ENCODE measurements at regions not wholly inside any gene's neighbourhood (a gene's known extent, or its start where the extent isn't known, plus 50 kb on each side); places are given as distances from the start of the nearest gene placed in this dataset.

DNA sequence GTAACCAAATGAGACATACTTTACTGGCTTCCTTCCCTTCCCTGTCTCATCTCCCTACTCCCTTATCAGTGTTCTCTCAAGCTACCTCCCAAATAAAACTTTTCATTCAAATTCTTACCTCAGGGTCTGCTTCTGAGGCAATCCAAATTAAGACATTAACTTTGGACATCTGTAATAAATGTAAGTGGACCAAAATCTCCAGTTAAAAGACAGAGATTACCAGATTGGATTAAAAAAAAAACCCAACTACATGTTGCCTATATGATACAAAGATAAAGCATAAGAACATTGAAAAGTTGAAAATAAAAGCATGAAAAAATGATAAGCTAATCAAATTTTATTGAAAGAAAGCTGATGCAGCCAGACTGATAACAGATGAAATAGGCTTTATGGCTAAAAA is 58.8 kb upstream of the ST3GAL5 start (continued):
- TF ChIP-seq, protein P1, sequence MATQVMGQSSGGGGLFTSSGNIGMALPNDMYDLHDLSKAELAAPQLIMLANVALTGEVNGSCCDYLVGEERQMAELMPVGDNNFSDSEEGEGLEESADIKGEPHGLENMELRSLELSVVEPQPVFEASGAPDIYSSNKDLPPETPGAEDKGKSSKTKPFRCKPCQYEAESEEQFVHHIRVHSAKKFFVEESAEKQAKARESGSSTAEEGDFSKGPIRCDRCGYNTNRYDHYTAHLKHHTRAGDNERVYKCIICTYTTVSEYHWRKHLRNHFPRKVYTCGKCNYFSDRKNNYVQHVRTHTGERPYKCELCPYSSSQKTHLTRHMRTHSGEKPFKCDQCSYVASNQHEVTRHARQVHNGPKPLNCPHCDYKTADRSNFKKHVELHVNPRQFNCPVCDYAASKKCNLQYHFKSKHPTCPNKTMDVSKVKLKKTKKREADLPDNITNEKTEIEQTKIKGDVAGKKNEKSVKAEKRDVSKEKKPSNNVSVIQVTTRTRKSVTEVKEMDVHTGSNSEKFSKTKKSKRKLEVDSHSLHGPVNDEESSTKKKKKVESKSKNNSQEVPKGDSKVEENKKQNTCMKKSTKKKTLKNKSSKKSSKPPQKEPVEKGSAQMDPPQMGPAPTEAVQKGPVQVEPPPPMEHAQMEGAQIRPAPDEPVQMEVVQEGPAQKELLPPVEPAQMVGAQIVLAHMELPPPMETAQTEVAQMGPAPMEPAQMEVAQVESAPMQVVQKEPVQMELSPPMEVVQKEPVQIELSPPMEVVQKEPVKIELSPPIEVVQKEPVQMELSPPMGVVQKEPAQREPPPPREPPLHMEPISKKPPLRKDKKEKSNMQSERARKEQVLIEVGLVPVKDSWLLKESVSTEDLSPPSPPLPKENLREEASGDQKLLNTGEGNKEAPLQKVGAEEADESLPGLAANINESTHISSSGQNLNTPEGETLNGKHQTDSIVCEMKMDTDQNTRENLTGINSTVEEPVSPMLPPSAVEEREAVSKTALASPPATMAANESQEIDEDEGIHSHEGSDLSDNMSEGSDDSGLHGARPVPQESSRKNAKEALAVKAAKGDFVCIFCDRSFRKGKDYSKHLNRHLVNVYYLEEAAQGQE (IDR thresholded peaks at IDR 0.05; ENCODE audit: unreplicated experiment): no peak
- TF ChIP-seq ZNF331 (CRISPR knock-in tag; IDR thresholded peaks at IDR 0.05; ENCODE audit: low read depth) (no peak), JUNB (IDR thresholded peaks at IDR 0.05; ENCODE audit: unreplicated experiment) (no peak), STAT1 (IDR thresholded peaks at IDR 0.05; ENCODE audit: unreplicated experiment) (no peak), CREB1 (CRISPR knock-in tag; IDR thresholded peaks at IDR 0.05; ENCODE audit: low read depth) (no peak)
- TF ChIP-seq, protein P2, sequence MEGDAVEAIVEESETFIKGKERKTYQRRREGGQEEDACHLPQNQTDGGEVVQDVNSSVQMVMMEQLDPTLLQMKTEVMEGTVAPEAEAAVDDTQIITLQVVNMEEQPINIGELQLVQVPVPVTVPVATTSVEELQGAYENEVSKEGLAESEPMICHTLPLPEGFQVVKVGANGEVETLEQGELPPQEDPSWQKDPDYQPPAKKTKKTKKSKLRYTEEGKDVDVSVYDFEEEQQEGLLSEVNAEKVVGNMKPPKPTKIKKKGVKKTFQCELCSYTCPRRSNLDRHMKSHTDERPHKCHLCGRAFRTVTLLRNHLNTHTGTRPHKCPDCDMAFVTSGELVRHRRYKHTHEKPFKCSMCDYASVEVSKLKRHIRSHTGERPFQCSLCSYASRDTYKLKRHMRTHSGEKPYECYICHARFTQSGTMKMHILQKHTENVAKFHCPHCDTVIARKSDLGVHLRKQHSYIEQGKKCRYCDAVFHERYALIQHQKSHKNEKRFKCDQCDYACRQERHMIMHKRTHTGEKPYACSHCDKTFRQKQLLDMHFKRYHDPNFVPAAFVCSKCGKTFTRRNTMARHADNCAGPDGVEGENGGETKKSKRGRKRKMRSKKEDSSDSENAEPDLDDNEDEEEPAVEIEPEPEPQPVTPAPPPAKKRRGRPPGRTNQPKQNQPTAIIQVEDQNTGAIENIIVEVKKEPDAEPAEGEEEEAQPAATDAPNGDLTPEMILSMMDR (conservative IDR thresholded peaks at IDR 0.05; ENCODE audit: low read depth in 2 of 2): no peak
- TF ChIP-seq, protein P3, sequence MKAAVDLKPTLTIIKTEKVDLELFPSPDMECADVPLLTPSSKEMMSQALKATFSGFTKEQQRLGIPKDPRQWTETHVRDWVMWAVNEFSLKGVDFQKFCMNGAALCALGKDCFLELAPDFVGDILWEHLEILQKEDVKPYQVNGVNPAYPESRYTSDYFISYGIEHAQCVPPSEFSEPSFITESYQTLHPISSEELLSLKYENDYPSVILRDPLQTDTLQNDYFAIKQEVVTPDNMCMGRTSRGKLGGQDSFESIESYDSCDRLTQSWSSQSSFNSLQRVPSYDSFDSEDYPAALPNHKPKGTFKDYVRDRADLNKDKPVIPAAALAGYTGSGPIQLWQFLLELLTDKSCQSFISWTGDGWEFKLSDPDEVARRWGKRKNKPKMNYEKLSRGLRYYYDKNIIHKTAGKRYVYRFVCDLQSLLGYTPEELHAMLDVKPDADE (IDR thresholded peaks at IDR 0.05): no peak

DNA sequence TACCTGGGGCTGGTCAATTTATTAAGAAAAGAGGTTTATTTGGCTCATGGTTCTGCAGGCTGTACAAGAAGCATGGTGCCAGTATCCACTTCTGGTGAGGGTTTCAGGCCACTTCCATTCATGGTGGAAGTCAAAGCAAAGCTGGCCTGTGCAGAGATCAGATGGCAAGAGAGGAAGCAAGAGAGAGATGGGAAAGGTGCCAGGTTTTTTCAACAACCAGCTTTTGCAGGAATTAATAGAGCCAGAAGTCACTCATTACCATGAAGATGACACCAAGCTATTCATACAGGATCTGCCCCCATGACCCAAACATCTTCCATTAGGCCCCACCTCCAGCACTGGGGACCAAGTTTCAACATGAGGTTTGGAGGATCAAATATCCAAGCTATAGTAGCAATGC is 56.8 kb upstream of the ST3GAL5 start:
- no peak overlapping the region for H2AFZ ChIP-seq
- H3K36me3 Mint-ChIP-seq (ENCODE audit: low read depth): peaks cover 8% of the 10 kb centered on the region; the same call in 2 of the 3 replicates
- peaks cover 58% of the 10 kb centered on the region for H3K9me3 Mint-ChIP-seq
- no peak overlapping the region for H3K4me3 Mint-ChIP-seq
- DNase-seq (ENCODE audit: low spot score) (no peak), ATAC-seq (no peak)
- H3K27me3 Mint-ChIP-seq (ENCODE audit: insufficient read depth, low read depth, poor library complexity): peaks cover 3% of the 10 kb centered on the region
- no peak overlapping the region for H3K27ac Mint-ChIP-seq
- H3K4me2 ChIP-seq: no peak overlapping the region
- no peaks in the 10 kb centered on the region for H3K4me1 ChIP-seq (ENCODE audit: insufficient read depth)
- H4K20me1 ChIP-seq (replicated peaks; ENCODE audit: insufficient read depth): no peaks in the 10 kb centered on the region
- H3F3A ChIP-seq (replicated peaks; ENCODE audit: low read depth): no peaks in the 10 kb centered on the region
- H3K9me2 ChIP-seq (ENCODE audit: insufficient read depth): no peaks in the 10 kb centered on the region
- no peak overlapping the region for H3K4me3 ChIP-seq
- H3K4me1 Mint-ChIP-seq: no peaks in the 10 kb centered on the region
- no peaks in the 10 kb centered on the region for H3K27me3 ChIP-seq (ENCODE audit: insufficient read depth)
- H3K36me3 ChIP-seq (ENCODE audit: insufficient read depth): peaks cover 5% of the 10 kb centered on the region
- H3K79me2 ChIP-seq (replicated peaks; ENCODE audit: insufficient read depth): no peaks in the 10 kb centered on the region
- H3K27ac ChIP-seq (ENCODE audit: low read depth): no peak overlapping the region
- TF ChIP-seq JUNB (IDR thresholded peaks at IDR 0.05; ENCODE audit: unreplicated experiment) (no peak), ZNF331 (CRISPR knock-in tag; IDR thresholded peaks at IDR 0.05; ENCODE audit: low read depth) (no peak), EZH2 (IDR thresholded peaks at IDR 0.05; ENCODE audit: low read depth, unreplicated experiment) (no peak), STAT1 (IDR thresholded peaks at IDR 0.05; ENCODE audit: unreplicated experiment) (no peak), NANOG (IDR thresholded peaks at IDR 0.05; ENCODE audit: borderline replicate concordance) (no peak), ZNF114 (CRISPR knock-in tag; IDR thresholded peaks at IDR 0.05) (no peak)
- TF ChIP-seq, protein P3 (IDR thresholded peaks at IDR 0.05): no peak
- TF ChIP-seq, protein P2 (conservative IDR thresholded peaks at IDR 0.05; ENCODE audit: low read depth in 2 of 2): no peak
